GM18507 (cell line): ENCODE measurements at regions not wholly inside any gene's neighbourhood (a gene's known extent, or its start where the extent isn't known, plus 50 kb on each side); places are given as distances from the start of the nearest gene placed in this dataset.
"Not testable (repeated sequence)": the region's sequence is repeated elsewhere in the genome, so short reads cannot be mapped to it uniquely, and the experiment has no call there.

Source experiments
- DNase-seq: peaks from one replicate; pipeline ENCODE4 v3.0.0; 2011; ENCODE audit warnings: low read depth; ENCODE audit not compliant: insufficient read length; ENCODE audit errors: extremely low spot score
- FAIRE-seq: peaks from 2 replicates; lab custom pipeline; 2011; peaks lifted over from hg19 to GRCh38; lab: Jason Lieb, UNC

DNA sequence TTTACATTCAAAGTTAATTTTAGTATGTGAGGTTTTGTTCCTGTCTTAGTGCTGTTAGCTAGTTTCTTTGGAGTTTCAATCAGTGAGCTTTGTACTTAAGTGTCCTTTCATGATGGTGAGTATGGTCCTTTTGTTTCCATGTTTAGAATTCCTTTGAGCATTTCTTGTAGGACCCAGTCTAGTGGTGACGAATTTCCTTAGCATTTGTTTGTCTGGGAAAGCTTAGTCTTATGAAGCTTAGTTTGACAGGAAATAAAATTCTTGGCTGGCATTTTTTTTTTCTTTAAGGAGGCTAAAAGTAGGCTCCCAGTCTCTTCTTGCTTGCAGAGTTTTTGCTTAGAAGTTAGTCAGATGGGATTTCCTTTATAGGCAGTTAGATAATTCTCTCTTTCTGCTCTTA lies 209.2 kb upstream of the SEMA3C start:
- DNase-seq = no peak
- FAIRE-seq = no peak

DNA sequence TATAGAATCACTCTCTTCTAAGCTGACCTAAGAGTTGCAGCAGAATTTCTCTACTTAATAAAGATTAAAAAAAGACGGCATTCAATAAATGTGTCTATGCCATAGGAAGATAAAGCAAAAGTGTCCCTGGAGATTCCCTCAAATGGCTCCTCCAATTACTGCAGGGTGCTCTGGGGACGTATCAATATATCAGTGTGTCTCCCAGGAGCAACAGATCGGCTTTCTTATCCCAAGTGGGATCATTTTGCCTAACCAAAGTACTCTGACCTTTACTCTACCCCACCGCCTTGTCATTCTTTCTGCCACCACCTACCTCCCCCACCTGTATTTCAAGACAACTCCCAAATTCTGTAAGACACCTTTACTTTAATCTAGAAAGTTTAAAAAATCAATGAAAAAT lies 202.0 kb upstream of the SEMA3C start:
- DNase-seq = no peak
- FAIRE-seq = no peak

DNA sequence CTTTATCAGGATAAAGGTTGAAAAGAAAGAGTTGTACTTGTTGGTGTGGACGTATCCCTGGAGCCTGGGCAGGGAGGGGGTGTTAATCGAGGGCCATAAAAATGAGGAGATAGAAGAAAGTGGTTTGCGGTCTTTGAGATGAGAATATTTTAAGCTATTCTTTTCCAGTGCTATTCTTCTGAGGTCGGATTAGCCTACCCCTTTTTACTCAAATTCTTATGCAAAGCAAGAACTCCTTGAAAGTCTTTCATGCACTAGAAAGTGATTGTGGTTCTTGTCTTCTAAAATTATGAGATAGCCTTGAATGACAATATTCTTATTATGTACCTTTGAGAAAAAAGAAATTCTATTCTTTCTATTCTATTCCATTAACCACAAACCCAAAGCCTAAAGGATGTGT lies 201.3 kb upstream of the SEMA3C start:
- FAIRE-seq = no peak
- no peak for DNase-seq

DNA sequence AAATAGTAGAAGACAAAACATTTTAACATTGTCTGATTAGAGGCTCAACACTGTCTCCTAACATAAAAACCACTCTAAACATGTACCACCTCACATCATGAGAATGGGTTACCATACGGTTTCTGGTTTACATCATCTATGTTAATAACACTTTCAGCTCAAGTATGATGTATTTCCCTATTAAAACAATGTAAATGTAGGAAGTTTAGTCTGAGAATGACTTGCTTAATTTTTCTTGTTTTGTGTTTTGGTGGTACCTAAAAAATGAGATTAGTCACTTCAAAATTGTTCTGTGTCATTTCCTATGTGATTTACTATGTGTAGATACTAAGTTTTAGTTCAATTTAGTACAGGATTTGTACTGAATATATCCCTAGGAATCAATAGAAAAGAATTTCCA lies 195.8 kb upstream of the SEMA3C start:
- FAIRE-seq = no peak
- no peak for DNase-seq

GRCh38 chr7:81112731-81113130 lies 193.9 kb upstream of the SEMA3C start:
- FAIRE-seq (no peak), DNase-seq (no peak)

- FAIRE-seq (no peak), DNase-seq (no peak)
Observed at GRCh38 chr7:81111781-81112540, 193.1 kb upstream of the SEMA3C start.

- no peak for FAIRE-seq
- no peak for DNase-seq
Observed at GRCh38 chr7:81111358-81111757, 192.5 kb upstream of the SEMA3C start.

- FAIRE-seq (no peak), DNase-seq (no peak)
Observed at GRCh38 chr7:81110673-81111072, 191.8 kb upstream of the SEMA3C start.

DNA sequence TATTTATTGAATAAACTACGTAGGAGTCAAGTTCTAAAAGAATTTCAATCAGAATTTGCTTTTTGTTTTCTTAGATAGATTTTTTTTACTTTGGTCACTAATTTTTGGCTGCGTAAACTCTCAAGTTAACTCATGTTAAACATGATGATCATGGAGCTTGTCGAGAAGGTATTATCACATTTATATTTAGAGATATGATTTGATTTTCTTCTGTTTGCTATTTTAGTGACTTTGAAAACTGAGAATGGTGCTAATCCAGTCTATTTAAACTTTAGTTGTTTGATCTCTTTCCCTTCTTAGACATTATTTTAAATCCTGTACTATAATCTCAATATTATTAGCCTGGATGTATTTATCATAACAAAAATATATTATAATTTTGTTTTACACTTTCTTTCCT lies 179.4 kb upstream of the SEMA3C start:
- FAIRE-seq (no peak), DNase-seq (no peak)

- DNase-seq (no peak), FAIRE-seq (no peak)
Observed at GRCh38 chr7:81094952-81095351, 176.1 kb upstream of the SEMA3C start.

GRCh38 chr7:81081616-81082015 lies 162.8 kb upstream of the SEMA3C start:
- FAIRE-seq = no peak
- no peak for DNase-seq

- no peak for DNase-seq
- FAIRE-seq = no peak
Observed at GRCh38 chr7:81080553-81080952, 161.7 kb upstream of the SEMA3C start.

DNA sequence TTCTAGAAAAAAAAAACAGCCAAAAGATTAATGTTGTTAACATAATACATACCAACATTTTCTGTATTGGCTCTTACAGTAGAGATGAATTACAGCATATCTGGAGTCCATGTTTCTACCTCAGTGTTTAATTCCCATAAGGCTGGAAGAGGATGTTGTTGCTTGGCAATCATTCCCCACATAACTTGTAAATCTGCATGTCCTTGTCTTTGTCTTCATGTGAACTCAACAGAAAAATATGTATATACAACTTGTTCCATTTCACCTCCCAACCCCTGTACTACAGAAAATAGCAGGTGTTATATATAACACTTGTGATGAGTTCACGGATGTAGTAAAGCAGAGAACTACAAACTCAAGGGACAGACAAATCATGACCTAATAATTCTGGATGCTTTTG lies 160.9 kb upstream of the SEMA3C start:
- no peak for FAIRE-seq

DNA sequence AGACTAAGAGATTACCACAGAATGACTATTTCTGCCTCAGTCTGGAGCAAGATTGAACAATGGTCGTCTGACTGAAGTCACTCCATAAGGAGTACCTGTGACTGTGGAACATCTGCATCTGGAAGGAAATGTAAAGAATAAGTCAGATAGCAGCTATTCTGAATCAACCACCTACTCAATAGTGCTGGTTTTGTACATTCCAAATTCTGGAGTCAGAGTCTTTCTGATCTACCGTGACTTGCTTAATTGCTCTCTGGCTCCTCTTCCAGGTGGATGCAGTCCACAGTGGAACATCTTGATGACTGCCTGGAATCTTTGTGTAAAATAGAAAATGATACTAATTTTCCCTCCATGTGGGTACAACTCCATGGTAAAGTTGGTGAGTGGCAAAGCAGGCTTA lies 156.3 kb upstream of the SEMA3C start:
- FAIRE-seq = no peak
- no peak for DNase-seq

More for the DNA sequence above, 160.9 kb upstream of the SEMA3C start:
- no peak for DNase-seq

DNA sequence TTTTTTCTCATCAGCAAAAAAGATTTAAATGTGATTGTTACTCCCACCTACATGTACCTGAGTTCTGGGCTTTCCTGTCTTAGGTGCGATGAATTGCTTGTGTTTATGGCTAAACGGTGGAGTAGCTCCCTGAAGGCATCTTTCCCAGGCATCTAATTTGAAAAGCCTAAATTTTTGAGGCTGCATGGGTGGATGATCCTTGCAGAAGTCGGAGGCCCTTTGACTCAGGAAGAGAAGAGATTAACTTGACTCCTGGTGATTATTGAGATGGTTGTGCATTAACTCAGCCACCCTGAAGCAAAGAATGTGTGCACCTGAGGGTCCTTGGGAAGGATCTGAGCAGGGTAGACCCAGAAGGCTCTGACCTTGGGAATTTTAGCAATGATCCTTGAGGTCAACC lies 155.6 kb upstream of the SEMA3C start:
- FAIRE-seq (no peak), DNase-seq (no peak)

GRCh38 chr7:81073931-81074251 lies 155.0 kb upstream of the SEMA3C start:
- FAIRE-seq = no peak
- DNase-seq = no peak

DNA sequence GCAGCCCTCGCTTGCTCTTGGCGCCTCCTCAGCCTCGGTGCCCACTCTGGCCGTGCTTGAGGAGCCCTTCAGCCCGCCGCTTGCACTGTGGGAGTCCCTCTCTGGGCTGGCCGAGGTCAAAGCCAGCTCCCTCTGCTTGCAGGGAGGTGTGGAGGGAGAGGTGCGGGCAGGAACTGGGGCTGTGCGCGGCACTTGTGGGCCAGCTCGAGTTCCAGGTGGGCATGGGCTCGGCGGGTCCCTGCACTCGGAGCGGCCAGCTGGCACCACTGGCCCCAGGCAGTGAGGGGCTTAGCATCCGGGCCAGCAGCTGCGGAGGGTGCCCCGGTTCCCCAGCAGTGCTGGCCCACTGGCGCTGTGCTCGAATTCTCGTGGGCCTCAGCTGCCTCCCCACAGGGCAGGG lies 152.1 kb upstream of the SEMA3C start:
- DNase-seq (no peak), FAIRE-seq (no peak)

DNA sequence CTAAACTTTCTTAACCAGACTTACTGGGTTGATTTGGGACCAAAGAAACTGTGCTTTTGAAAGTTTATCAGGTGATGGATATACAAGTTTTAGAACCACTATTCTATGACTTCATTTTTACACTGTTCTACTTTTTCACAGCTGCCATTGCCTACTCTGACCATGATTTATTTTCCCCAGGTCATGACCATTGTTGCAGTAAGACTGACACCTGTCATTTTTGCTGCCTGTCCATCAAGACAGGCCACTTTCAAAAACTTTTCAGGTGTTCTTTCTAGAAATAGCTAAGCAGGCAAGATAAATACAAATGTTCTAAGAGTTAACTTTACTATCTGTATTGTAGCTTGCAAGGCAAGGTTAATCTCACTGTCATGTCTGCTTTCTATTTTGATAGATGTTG lies 147.9 kb upstream of the SEMA3C start:
- no peak for FAIRE-seq
- no peak for DNase-seq

DNA sequence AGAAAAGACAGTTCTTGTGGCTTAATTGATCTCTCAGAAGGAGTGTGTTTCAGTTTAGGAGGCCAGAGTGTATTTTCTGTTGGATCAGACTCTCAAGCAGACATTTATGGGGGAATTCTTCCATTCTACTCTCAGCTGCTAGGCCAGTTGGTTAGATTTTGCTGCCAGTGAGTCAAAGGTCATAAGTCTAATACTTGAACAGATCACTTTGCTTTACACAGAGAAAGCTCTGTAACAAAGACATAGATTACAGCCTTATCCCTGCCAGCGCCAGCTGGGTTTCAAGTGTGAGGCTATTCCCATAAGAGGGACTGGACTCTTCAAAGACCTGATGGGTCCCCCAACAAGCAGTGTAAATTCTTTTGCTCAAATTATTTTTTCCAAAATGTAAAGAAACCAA lies 145.6 kb upstream of the SEMA3C start:
- FAIRE-seq (no peak), DNase-seq (no peak)

- FAIRE-seq = no peak
- no peak for DNase-seq
Observed at GRCh38 chr7:81062755-81063154, 143.9 kb upstream of the SEMA3C start.

GRCh38 chr7:81057469-81057868 lies 138.6 kb upstream of the SEMA3C start:
- not testable (repeated sequence) for DNase-seq, FAIRE-seq

DNA sequence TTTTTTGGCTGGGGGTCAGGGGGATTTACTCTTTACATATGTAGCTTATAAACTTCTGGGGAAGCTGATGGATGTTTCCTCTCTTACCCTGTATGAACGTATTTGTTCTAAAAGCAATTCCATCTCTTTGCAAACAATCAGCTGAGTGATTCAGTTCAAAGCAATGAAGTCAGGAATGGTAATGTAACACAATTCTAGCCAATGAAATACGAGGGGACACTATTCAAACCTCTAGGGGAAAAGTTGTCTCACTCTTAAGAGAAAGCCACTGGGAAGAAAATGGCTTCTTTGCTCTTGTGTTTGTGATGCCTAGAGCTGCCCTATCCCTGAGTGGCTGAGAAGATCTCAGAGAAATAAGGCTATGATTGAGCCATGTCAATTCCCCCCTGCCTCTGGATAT lies 134.8 kb upstream of the SEMA3C start:
- DNase-seq = no peak
- no peak for FAIRE-seq
